ENCODE measurements at regions not wholly inside any gene's neighbourhood (a gene's known extent, or its start where the extent isn't known, plus 50 kb on each side); places are given as distances from the start of the nearest gene placed in this dataset.

DNA sequence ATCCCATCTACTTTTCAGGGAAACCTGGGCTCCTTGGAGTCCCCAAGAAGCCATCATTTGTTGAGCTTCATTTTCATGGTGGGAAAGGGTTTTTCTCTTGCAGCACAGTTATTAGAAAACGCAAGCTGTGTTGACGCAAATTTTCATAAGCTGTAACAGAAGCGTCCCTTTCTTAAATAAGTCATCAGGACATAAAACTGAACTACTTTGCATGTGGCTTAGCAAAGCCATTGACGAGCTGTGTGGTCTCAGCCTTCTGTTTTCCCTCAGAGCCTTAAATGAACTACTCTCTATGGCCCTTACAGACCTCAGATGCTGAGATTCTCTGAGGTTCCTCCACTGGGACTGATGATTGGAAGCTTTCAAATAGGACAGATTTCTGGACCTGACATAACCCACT lies 85.1 kb downstream of the ARL4C start:
- no peak for TF ChIP-seq POLR2A (IDR thresholded peaks at IDR 0.05)
- TF ChIP-seq, protein P1, sequence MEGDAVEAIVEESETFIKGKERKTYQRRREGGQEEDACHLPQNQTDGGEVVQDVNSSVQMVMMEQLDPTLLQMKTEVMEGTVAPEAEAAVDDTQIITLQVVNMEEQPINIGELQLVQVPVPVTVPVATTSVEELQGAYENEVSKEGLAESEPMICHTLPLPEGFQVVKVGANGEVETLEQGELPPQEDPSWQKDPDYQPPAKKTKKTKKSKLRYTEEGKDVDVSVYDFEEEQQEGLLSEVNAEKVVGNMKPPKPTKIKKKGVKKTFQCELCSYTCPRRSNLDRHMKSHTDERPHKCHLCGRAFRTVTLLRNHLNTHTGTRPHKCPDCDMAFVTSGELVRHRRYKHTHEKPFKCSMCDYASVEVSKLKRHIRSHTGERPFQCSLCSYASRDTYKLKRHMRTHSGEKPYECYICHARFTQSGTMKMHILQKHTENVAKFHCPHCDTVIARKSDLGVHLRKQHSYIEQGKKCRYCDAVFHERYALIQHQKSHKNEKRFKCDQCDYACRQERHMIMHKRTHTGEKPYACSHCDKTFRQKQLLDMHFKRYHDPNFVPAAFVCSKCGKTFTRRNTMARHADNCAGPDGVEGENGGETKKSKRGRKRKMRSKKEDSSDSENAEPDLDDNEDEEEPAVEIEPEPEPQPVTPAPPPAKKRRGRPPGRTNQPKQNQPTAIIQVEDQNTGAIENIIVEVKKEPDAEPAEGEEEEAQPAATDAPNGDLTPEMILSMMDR (IDR thresholded peaks at IDR 0.05) = no peak

Measured in lower leg skin (tissue), 3 donors.